ENCODE measurements at regions not wholly inside any gene's neighbourhood (a gene's known extent, or its start where the extent isn't known, plus 50 kb on each side); places are given as distances from the start of the nearest gene placed in this dataset.
A peak's percentile ranks its signal among the peaks of the same experiment; 100 is the strongest.

- DNase-seq (ENCODE audit: low read depth), result no peak
Observed at GRCh38 chr17:79220201-79220712, 145.6 kb downstream of the ENGASE start.

GRCh38 chr17:79219208-79219935 lies 144.7 kb downstream of the ENGASE start:
- no peak for DNase-seq (ENCODE audit: low read depth)

GRCh38 chr17:79218825-79219200 lies 144.2 kb downstream of the ENGASE start:
- DNase-seq (ENCODE audit: low read depth), result no peak

GRCh38 chr17:79218175-79218824 lies 143.7 kb downstream of the ENGASE start:
- no peak for DNase-seq (ENCODE audit: low read depth)

- no peak for DNase-seq (ENCODE audit: low read depth)
Observed at GRCh38 chr17:79217473-79218135, 143.0 kb downstream of the ENGASE start.

GRCh38 chr17:79216826-79217225 lies 142.2 kb downstream of the ENGASE start:
- no peak for DNase-seq (ENCODE audit: low read depth)

- DNase-seq (ENCODE audit: low read depth), result no peak
Observed at GRCh38 chr17:79216391-79216790, 141.8 kb downstream of the ENGASE start.

GRCh38 chr17:79215631-79216030 lies 141.0 kb downstream of the ENGASE start:
- DNase-seq (ENCODE audit: low read depth), result no peak

GRCh38 chr17:79214940-79215604 lies 140.4 kb downstream of the ENGASE start:
- no peak for DNase-seq (ENCODE audit: low read depth)

- DNase-seq (ENCODE audit: low read depth), result no peak
Observed at GRCh38 chr17:79214459-79214858, 139.8 kb downstream of the ENGASE start.

- no peak for DNase-seq (ENCODE audit: low read depth)
Observed at GRCh38 chr17:79213305-79213704, 138.7 kb downstream of the ENGASE start.

- DNase-seq (ENCODE audit: low read depth), result no peak
Observed at GRCh38 chr17:79212149-79213087, 137.8 kb downstream of the ENGASE start.

- no peak for DNase-seq (ENCODE audit: low read depth)
Observed at GRCh38 chr17:79211061-79211770, 136.6 kb downstream of the ENGASE start.

- DNase-seq (ENCODE audit: low read depth), result no peak
Observed at GRCh38 chr17:79210638-79211037, 136.0 kb downstream of the ENGASE start.

GRCh38 chr17:79207960-79208359 lies 133.3 kb downstream of the ENGASE start:
- DNase-seq (ENCODE audit: low read depth), result no peak

GRCh38 chr17:79205688-79206205 lies 131.1 kb downstream of the ENGASE start:
- no peak for DNase-seq (ENCODE audit: low read depth)

- DNase-seq (ENCODE audit: low read depth), result no peak
Observed at GRCh38 chr17:79204261-79204660, 129.6 kb downstream of the ENGASE start.

GRCh38 chr17:79203657-79204056 lies 129.0 kb downstream of the ENGASE start:
- no peak for DNase-seq (ENCODE audit: low read depth)

GRCh38 chr17:79203016-79203415 lies 128.4 kb downstream of the ENGASE start:
- no peak for DNase-seq (ENCODE audit: low read depth)

GRCh38 chr17:79202480-79202879 lies 127.9 kb downstream of the ENGASE start:
- DNase-seq (ENCODE audit: low read depth), result peak; percentile 2

Measured in RPMI7951 (cell line).